CD4-positive, alpha-beta T cell treated with Interleukin-17A for 4 hours (primary cell): ENCODE measurements at regions not wholly inside any gene's neighbourhood (a gene's known extent, or its start where the extent isn't known, plus 50 kb on each side); places are given as distances from the start of the nearest gene placed in this dataset.

Experiments used
- DNase-seq: peaks from one replicate; pipeline ENCODE4 v3.0.0-alpha.2; 2020; ENCODE audit warnings: mixed read lengths

- DNase-seq, result no peak
Measured at GRCh38 chr14:66381755-66382154, 104.4 kb upstream of the CCDC196 start.

GRCh38 chr14:66383257-66383656 is 102.9 kb upstream of the CCDC196 start:
- DNase-seq, result no peak

DNA sequence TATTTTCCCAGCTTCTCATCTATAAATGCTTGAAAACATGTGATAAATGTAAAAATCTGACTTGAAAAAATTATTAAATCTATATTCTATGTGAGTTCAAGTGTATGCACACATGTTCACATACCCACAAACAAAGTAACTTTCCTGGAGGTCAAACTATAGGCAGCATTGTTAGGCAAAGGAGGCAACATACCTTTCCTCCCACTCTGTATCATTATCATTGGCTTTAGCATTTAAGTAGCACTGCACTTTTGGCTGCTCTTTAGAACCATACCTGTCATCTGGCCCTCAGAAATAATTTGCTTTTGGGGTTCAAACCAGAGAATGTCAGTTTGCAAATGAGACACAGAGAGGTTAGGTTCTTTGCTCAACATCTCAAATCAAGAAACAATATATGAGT is 102.4 kb upstream of the CCDC196 start:
- DNase-seq, result no peak

GRCh38 chr14:66388516-66388915 is 97.7 kb upstream of the CCDC196 start:
- no peak for DNase-seq

- no peak for DNase-seq
Measured at GRCh38 chr14:66389481-66389880, 96.7 kb upstream of the CCDC196 start.

- peak; percentile 2 for DNase-seq
Measured at GRCh38 chr14:66395300-66395699, 90.9 kb upstream of the CCDC196 start.

- no peak for DNase-seq
Measured at GRCh38 chr14:66396164-66396563, 90.0 kb upstream of the CCDC196 start.

DNA sequence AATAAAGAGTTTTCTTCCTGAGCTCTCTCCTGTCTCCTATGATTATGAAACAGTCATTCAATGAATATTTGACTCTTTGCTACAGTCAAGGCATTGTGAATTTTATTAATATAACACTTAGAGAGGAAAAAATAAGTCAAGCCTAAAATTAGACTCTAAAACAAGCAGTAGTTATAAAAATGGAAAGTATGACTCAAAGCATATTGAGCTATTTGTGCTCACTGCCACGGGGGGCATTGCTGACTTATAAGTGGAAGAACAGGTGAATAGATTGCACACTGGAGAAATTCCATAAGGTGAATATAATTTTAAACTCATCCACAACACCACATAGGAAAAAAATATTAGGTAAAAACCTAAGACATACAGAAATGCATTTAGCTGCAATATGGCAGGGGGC is 87.7 kb upstream of the CCDC196 start:
- no peak for DNase-seq

GRCh38 chr14:66401449-66402095 is 84.6 kb upstream of the CCDC196 start:
- DNase-seq, result no peak

- DNase-seq, result no peak
Measured at GRCh38 chr14:66403183-66403582, 83.0 kb upstream of the CCDC196 start.

DNA sequence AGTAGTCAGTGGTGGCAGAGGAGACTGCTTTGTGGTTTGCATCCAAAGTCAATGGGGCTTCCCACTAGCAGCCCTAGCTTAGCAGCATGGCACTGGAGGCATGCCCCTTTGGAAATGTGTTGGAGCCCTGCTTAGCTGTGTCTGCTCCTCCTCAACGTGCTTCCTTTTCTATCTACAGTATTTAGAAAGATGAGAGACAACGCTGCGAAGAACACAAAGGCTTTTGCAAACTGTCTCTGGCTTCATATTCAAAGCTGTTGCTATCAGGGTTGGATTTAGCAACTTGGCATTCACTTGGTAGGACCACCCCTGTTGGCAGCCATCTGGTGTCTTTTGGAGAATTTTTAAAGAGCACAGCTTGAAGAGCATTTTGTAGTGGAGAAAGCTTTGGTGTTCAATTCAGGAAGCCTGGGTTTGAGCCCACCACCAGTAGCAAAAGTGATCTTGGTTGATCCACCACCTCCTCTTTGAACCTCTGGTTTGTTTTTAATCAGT is 82.1 kb upstream of the CCDC196 start:
- DNase-seq, result no peak

DNA sequence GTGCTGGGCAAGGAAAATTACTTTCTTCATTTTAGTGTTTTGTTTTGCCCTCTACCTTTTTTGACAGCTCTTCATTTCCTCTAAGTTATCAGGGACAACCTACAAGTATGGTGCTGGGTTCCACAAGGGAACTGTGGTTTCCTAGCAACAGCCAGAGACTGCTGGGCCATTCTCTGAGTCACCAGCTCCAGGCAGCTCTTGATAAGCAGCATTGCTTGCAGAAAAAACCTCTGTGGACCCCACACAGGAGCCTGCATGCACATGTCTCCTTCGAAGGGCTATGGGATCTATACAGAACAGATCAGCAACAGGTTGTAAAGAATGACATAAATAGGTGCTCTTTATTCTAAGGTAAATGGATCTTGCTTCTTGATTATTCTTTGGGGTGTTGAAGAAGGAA is 81.0 kb upstream of the CCDC196 start:
- DNase-seq, result no peak

GRCh38 chr14:66413901-66414300 is 72.3 kb upstream of the CCDC196 start:
- DNase-seq, result no peak

GRCh38 chr14:66414511-66414910 is 71.7 kb upstream of the CCDC196 start:
- DNase-seq, result no peak

DNA sequence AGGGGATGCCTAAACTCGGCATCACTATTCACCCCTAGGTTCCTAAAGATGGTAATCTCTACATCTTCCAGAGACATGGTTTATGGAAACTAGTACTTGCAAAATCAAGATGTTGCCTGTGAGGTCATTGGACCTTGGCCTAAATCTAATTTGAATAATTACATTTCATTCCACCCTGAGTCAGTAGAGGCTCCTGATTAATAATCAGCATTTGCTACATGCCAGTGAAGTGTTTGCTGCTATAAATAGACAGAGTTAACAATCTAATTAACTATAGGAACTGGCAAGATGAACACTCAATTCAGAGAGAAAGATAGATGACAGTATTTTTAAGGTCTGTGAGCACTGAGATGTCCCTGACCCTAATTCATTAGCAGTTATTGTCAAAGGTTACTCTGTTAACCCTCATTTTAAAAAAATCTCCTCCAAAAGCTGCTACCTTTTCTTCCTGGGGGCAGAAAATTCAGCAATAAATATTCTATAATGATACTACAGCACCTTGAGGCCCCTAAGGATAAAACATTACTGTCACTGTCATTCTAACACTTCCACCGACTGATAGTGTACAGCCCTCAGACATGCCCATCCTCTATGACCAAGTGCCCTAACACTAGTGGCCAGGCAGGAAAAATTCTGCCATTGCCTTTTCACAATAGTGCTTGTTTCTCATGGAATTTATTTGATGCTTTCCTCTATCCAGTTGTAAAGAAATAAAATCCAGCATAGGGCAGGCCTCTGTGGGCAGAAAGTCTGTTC is 65.7 kb upstream of the CCDC196 start:
- DNase-seq, result no peak

DNA sequence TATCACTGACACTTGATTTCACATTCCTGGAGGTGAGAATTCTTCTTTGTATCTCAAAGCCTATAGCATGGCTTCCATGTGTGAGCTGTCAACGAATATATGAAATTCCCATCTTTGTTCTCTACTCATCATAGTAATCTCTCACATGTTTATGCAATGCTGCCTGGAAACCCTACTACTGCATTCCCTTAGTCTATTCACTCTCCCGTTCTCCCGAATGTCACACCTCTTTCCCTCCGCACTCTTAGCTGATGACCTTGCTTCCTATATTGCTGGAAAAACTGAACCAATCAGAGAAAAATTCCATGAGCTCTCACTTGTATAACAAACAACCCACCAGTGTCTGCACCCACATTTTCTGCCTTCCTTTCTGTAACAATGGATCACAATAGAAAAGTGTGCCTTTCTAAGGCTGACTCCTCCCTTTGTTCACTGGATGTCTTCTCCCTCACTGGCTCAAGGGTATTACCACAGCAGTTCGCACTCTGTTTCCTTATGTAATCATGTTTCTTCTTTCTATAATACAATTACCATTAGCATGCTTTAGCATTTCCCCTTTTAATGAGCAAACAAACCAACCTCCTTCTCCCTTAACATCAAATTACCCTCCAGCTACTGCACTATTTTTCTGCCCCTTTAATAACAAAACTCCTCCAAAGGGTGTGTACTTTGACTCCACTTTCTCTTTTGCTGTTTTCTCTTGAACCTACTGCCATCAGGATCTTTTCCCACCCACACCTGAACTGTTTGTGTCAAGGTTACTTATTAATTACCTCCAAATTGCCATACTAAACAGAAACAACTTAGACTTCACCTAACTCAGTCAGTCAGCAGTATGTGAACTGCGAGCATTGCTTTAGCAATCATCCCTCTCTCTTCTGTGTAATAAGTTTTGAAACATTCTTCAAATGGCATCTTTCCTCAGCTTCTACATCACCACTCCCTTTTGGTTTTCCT is 63.9 kb upstream of the CCDC196 start:
- no peak for DNase-seq

DNA sequence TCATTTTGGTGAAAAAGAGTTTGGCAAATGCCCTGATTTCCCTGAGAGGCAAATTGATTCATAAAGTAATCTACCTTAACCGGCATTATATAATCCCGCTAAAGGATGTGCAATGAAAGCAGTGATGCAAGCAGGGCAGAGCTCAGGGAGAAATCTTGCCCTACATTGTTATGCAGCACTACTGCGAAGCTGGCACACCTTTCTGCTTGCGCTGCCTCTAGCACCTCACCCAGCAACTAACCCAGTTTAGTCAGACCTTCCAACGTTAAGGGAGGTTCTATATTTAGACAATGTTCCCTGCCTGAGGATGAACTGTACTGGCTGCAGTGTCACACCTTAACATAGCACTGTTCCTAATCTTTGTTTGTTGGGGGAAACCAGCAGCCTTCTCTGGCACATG is 60.8 kb upstream of the CCDC196 start:
- no peak for DNase-seq

DNA sequence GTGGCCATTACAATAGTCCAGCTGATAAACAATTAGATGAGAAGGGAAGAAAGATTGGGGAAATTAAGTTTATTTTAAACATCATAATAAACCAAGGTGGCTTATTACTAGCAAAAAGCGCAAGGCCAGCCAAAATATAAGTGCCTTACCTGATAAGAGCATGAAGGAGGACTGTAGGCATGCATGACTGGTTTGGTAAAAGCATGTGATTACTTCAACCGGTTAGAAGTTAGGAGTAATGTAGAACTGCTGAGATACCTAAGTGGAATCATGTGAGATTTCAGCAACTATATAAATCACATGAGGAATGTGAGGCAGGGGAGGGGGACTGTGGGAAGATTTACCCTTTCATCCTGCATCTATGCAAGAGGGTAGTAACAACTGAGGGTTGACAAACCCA is 59.7 kb upstream of the CCDC196 start:
- no peak for DNase-seq

GRCh38 chr14:66432334-66432733 is 53.8 kb upstream of the CCDC196 start:
- no peak for DNase-seq

DNA sequence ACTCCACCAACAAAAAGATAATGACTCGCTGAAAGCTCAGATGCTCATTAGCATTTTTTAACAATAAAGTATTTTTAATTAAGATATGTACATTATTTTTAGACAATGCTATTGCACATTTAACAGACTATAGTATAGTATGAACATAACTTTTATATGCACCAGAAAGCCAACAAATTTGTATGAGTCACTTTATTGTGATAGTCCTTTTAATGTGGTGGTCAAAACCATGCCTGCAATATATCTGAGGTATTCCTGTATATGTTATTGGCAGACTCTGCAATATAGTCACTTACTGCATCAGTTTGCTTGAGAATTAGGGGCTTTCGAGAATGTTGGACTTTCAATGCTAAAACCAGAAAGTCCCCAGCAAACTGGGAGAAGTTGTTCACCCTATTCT is 51.7 kb upstream of the CCDC196 start:
- DNase-seq, result no peak

DNA sequence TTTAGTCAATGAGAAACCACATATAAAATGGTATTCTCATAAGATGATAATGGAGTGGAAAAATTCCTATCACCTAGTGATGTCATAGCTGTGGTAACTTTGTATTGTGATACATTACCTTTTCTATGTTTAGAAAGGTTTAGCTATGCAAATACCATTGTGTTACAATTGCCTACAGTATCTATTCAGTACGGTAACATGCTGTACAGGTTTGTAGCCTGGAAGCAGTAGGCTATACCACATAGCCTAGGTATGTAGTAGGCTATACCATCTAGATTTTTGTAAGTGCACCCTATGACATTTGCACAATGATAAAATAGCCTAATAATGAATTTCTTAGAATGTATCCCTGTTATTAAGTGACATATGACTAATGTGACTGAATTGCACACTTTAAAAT is 50.5 kb upstream of the CCDC196 start:
- DNase-seq, result no peak
